ENCODE measurements at regions not wholly inside any gene's neighbourhood (a gene's known extent, or its start where the extent isn't known, plus 50 kb on each side); places are given as distances from the start of the nearest gene placed in this dataset.
"Not testable (repeated sequence)": the region's sequence is repeated elsewhere in the genome, so short reads cannot be mapped to it uniquely, and the experiment has no call there.

DNA sequence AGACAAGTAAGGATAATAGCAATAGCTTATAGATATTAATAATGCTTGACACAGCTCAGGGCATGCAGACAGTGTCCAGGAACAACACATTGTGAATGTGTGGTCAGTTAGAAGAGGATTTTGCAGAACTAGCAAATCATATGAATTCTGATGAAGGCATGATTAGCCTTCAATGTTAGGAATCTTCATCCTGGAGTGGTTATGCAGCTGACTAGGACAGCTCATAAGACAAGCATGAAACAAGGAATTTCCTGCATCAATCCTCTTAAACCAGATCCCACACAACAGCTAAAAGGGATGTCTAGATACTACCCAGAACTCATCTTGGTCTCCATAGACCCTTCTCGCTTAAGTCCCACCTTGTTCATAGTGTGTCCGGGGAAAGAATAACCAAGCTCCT is 499.0 kb upstream of the ATP11B start:
- no peak for DNase-seq

DNA sequence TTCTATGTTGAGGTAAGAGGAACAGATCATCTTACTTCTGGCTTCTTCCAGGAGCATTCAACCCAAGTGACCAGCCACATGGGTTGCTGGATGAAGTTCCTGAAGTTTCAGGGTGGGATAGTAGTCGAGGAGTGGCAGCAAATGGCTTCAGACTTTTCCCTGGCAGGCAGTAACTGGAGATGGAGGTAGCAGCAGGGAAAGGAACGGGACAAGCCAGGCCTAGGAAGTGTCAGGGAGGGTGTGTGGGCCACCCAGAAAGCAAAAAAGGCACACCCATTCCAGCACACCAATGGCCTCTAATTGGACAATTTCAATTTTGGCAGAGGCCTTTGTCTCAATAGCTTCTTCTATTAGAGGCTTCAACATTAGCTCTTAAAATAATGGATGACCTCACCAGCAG is 498.6 kb upstream of the ATP11B start:
- DNase-seq = no peak

DNA sequence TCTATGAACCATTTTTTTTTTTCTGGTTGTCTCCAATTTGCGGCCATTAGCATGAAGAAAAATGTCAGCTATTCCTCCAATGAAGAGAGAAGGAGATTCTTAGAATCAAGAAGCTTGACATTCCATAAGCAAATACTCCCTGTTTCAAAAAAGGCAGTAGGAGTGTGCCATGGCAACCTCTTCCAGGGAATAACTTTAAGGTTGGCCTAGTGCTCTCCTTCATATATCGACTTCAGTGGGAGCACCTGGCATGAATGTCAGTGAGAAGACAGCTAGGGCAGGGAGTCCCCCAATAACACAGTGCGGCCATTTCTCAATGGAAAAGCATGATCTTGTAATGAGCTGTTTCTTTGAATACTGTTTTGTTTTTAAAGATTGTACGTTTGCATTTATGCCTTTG is 493.0 kb upstream of the ATP11B start:
- no peak for DNase-seq

DNA sequence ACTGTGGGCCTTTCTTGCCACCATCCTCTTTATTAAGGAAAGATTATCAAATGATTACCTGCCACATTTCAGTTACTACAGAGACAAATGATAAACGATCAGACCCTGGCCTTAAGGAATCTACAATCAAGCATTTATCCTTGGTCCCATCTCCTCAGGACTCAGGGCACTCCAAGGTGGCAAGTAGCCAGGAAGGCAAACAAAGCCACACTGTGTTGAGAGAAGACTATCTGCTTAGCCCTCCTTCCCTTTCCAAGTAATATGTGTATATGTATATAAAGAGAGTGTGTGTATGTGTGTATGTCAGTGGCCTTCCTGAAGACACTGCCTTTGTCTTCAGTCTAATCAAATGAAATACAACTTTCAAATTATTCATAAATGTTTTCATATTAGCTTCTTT is 490.1 kb upstream of the ATP11B start:
- no peak for DNase-seq

DNA sequence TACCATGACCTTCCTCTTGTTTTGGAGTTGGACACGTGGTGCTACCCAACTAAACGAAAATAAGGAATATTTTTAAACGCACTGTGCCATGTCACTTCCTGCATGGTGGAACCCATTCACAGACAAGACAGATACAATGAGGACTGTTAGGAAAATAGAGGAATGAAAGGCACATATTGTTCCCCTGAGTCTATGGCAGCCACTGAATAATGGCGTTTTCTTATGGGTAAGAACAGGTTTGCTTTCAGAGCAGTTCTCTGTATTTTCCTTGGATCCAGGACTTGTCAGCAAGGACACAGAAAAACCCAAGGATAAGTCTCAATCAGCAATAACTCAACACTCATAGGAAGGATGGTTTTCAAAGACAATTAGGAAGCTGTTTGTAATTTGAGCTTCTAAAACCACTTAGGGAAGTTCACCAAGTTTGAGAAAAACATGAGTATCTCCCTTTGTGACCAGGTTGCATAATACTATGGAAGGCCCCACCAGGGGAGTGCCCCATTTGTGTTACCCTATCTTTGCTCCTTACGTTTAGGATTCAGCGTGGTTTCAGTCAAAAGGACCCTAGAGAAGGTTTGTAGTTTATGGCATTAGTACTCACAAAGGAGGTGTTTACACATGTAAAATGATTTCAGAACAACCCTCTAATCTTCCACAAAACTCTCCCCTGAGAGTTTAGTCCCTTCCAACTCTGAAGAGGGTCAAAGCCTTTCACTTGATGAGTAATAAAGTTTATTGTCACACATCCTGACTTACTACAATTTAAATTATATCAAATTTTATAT is 487.2 kb upstream of the ATP11B start:
- no peak for DNase-seq

DNA sequence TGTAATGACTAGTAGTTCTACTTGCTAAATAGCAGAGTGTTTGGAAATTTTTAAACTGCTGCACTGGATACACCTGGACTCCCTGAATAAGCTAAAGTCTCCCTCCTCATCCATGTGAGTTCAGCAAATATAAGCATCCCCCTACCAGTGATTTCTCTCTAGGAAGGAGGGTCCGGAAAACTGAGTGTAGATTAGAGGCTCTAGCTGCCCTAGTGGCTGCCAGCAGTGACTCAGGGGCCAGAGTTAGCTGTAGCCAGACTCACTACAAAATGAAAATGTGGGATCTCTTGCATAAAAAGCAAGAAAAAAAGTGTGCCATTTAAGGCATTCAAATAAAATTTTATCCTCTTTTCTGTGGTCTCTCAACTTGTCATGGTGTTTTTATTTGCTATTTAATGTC is 485.0 kb upstream of the ATP11B start:
- DNase-seq = no peak

DNA sequence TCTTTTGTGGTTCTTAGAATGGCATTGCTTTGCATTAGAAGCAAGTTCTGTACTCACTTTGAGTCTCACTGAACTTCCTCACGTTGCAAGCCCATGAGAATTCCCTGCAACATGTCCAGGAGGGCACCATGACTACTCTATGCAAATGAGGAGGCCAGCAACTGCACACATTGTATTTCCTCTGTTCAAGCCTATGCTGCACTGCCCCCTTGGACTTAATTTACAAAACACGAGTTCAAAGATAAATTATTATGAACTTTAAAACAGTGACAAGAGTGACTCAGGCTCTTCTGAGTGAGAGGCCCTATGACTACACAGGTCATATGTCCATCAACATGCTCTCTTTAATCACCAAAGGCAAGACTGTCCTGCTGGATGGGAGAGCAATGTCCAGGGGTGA is 484.2 kb upstream of the ATP11B start:
- DNase-seq = no peak

DNA sequence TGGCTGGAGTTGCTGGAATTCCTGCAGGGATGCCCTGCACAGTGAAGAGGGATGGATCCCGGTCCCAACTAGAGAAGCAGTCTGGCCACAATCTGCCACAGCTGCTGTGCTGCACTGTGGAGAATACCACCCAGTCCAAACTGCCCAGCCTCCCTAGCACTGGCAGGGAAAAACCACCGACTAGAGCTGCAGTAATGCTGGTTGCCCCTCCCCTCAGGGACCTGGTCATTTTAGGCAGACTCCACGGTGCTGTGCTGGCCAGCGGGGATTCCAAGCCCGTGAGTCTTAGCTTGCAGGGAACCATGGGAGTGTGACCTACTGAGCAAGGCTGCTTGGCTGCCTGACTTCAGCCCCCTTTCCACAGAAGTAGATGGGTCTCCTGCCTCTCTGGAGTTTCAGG is 478.0 kb upstream of the ATP11B start:
- no peak for DNase-seq

DNA sequence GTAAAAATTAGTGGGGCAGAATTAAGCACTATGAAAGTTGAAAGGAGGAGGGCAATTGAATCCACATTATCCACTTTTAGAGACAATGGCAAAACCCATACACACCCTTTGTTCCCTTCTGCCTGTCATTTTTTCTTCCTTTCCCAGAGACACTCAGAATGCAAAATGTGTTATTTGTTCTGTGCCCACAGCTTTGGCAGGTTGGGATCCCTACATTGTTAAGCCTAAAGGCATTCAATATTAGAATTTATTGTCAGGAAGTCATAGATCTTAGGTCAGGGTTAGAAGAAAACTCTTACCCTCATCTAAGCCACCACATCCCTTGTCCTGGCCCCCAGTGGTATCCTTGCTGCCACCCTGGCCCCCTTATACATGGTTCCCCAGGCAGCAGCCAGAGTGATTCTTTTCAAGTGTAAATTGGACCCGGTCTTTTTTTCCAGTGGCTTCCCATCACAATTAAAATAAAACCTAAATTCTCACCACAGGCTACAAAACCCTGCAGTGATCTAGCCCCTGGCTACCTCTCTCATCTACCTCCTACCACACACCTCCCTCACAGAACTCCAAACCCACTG is 470.1 kb upstream of the ATP11B start:
- no peak for DNase-seq

DNA sequence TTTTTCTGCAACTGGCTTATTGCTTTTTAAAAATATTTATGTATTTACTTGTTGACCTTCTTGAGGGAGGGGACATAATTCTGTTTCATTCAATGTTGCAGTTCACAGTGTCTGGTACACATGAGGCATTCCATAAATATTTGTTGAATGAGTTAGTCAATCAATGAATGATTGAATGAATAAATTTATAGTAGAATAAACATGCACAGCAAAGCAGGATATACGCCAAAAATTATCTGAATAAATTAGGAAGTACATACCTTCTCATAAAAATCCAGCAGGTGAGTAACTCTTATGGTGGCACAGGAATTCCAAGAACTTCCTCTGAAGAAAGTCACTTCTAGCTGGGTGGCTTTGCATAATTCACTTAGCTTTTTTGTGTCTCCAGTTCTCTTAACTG is 469.4 kb upstream of the ATP11B start:
- DNase-seq = no peak

DNA sequence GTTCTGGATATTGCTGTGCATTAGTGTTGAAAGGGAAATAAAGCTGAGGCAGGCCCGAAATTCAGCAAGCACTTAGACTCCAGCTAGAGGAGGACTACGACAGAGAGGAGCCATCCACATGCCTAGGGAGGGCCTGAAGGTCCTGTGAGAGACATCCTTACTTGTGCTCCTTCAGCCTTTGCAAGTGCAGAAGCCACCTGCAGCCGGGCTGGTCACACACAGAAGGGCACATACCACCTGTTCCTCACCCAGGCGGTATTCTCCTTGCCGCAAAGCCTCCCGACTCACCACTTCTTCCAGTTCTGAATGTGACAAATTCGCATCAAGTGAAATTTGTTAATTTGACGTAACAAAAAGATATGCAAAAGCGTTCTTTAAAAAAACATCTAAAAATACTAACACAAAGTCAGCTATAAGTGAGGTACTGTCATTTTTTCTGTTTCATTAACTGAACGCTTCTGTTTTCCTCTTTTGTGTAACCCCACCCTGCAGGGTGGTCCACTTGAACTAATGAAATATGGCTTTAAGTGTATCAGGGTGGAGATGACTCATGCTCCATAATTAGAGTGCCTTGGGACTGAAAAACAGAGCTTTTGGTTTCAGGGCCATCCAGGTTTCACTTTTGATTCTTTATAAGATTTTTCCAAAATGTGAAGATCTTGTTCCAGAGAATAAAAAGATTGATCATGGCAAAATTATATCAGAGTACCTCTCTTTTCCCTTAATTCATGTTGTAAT is 467.9 kb upstream of the ATP11B start:
- no peak for DNase-seq

DNA sequence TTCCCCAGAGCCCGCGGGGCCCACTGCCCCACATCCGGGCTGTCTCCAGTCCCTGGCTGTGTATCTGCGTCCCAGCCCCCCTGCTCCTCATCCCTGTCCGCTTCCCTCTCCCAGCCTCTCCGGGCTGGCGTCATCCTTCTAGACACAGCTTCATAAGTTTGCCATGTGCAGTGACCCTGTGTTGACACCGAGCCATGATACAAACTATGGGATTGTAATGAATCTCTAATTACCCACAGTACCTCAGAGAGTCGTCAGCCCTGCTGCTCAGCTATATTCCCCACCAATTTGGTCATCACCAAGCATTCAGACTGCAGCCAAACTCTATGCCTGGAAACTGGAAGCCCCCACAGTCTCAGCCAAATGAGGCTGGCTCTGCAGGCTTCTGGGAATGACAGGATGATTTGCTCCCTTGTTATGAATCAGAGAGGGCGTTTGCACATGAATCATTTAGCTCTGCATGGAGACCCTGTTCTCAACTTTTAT is 466.1 kb upstream of the ATP11B start:
- no peak for DNase-seq

DNA sequence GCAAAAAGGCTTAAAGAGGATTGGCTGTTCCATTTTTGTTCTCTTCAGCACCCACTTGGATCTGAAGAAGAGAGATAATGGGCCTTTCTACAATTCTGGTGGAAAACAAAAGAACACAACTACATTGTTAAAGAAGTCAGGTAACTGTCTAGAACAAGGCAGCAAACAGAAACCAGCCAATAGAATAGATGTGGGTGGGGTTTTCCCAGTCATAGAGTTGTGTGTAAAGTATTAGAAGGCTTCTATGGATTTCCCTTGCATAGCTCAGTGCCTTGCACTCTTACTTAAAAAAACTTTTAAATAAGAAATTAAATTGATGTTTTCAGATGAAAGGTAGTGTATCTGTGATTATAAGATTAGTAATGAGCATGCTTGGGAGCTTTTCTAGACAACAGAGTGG is 462.7 kb upstream of the ATP11B start:
- DNase-seq = no peak

DNA sequence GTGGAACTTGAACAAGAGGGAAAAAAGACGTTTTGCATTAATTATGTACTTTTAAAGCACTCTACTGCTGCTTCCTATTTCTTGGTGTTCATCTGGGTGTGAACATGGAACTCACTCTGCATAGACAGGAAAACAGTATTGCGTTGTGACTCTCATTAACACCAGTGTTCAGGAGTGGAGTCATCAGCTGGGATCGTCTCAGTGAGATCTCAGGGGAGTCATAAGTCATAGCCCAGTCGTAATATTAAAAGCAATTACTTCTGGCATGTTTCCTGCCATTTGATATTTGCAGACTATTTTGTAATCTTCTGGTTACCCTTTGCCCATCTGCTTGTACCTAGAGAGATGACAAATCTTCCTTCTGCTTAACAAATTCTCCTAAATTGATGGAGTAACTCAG is 462.0 kb upstream of the ATP11B start:
- no peak for DNase-seq

DNA sequence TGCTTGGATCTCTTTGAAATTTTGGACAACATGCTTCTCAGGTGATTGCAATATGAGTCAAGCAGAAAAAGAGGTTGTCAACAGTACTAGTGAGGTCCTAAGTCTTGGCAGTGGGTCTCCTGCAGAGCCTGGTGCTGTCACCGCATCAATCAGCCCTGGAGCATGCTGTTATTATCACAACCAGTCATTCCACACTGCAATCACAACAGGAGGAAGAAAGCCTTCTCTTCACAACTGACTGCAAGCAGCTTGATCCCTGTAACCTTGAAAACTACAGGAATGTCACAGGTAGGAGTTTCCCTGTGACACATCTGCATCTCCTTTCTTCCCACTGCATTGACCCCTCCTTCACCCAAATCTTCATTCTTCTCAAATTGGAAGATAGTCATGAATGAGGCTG is 451.1 kb upstream of the ATP11B start:
- no peak for DNase-seq

DNA sequence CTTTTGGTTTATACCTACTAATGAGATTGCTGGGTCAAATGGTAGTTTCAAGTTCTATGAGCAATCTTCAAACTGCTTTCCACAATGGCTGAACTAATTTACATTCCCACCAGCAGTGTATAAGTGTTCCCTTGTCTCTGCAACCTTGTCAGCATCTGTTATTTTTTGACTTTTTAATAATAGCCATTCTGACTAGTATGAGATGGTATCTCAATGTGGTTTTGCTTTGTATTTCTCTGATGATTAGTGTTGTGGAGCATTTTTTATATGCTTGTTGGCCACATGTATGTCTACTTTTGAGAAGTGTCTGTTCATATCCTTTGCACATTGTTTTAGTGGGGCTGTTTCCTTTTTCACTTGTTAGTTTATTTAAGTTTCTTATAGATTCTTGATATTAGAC is 449.3 kb upstream of the ATP11B start:
- DNase-seq = not testable (repeated sequence)

DNA sequence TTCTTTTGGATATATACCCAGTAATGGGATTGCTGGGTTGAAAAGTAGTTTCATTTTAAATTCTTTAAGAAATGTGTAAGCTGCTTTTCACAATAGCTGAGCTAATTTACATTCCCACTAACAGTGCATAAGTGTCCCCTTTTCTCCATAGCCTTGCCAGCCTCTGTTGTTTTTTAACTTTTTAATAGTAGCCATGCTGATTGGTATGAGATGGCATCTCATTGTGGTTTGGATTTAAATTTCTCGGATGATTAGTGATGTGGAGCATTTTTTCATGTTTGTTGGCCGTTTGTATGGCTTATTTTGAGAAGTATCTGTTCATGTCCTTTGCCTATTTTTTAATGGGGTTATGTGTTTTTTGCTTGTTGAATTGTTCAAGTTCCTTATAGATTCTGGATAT is 444.3 kb upstream of the ATP11B start:
- DNase-seq = no peak

DNA sequence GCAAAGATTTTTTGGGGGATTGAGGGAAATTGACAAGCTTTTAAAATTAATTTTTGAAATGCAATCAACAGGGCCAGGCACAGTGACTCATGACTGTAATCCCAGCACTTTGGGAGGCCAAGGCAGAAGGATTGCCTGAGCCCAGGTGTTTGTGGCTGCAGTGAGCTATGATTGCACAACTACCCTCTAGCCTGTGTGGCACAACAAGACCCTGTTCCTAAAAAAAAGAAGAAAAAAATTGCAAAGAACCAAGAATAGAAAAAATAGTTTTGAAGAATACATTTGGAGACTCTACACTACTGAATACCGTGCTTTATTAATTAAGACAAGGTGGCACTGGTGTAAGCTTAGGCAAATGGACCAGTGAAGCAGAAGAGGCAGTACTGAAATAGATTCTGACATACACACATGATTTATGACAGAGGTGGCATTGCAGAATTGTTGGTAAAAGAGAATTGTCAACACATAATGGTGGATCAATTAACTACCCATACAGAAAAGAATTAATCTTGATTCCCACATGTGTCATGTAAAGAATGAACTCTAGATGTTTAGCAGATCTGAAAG is 443.3 kb upstream of the ATP11B start:
- DNase-seq = no peak

DNA sequence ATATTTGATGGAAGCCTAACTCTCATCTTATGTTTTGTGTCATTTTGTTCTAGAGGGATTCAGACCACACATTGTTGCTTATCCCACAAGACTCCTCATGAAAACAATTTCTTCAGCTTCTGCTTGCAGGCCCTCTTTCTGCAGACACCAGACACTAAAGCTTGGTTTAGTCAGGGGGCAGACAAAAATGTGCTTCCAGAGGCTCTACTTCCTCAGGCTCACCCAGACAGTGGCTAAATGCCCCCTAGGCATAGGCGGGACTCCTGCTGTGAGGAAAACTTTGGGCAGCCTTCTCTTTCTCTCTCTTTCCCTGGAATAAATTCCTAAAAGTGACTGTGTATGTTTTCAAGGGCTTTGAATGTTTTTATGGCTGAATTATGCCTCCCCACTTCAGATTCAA is 435.4 kb upstream of the ATP11B start:
- DNase-seq = no peak

DNA sequence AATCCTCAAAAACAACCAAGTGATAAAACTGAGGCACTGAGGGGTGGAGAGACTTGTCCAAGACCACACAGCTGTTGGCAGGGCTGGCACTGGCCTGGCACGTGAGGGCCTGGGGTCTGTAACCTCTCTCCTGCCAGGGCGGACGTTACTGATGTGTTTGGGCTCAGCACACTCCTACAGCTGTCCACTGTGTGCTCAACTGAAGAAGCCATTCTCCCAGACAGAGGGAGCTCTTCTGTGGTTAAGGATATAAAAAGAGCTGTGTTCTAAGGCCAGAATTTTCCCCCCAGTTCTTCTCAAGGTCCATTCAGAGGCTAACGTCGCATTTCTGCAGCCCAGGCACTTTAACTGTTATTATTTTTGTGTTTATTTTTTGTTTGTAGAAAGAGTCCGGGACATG is 429.0 kb upstream of the ATP11B start:
- no peak for DNase-seq

DNA sequence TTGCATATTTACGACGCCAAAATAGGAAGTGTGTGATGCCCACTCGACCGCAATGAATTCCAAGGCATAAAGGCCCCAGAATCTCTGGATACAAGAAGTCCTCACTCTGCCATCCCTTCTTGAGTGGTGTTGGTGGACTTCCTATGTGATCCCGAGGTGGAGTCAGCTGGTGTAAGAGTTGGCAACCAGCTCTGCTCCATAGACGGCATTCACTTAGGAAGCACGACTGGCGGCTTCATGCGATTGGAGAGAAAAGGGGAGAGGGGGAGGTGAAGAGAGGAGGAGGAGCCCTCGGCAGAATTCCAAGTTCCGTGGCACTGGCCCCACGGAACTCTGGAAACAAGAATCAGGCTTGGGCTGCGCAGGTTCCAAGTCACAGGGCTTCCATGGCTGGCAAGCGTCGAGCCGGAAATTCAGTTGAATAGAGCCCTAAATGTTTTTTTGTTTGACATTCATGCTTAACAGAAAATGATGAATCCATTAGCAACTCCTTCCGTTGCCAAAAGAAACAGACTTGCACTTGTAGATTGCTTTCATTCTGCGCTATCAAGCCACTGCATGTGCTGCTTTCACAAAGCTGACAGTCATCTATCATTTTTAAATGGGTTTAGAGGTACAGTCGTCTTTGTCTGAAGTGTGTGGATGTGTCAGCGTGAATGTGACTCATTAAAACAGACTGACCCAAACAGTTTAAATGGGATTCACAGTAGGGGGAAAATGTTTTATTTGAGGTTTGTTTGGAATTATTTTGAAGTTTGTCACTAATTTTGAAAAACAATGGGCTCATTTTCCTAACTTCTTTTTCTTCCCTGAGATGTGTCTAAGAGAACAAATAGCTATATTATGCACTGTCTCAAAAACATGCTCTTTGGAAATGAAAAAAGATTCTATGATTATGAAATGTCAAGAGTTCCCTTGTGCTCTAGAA is 428.3 kb upstream of the ATP11B start:
- no peak for DNase-seq

DNA sequence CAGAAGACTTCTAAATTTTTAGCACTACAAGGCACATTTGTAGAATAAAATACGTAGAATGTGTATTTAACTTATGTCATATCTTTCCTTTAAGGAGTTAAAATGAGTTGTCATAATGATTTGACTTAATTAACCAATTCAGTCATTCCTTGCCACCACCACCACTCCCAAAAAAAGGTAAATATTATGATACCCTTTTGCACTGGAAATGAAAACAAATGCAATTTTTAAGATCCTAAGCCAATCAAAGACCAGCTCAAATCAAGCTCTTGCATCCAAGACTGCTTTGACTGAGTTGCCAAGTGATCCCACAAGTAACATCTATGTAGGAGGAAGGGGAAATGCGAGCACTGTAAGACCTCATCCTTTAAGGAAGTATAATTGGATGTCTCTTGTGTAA is 426.6 kb upstream of the ATP11B start:
- DNase-seq = no peak

DNA sequence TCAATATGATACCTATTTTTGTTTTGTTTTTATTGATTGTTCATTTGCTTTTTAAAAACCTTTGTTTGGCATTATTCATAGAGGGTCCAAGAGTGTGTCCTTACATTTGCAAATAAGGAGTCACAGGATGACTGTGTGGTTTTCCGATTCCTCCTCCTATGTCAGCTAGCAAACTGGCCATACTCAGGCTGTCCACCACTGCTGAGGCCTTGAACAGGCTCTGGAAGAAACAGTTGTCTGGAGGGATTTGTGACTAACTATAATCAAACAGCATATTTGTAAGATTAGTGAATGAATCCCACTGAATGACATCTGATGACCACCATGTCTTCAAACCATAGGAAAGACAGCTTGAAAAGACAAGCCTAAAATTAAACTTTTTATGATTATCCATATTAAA is 423.4 kb upstream of the ATP11B start:
- no peak for DNase-seq
